HEK293 (cell line): ENCODE measurements at regions not wholly inside any gene's neighbourhood (a gene's known extent, or its start where the extent isn't known, plus 50 kb on each side); places are given as distances from the start of the nearest gene placed in this dataset.

Experiments
- CTCF ChIP-seq: fragments of 450-650 bp; formaldehyde crosslinking; IDR thresholded peaks from 2 replicates; pipeline ENCODE4 v1.5.1; 2016; ENCODE audit warnings: missing biosample characterization, missing genetic modification characterization
- KLF1 ChIP-seq: fragments of 450-650 bp; formaldehyde crosslinking; IDR thresholded peaks from 2 replicates; pipeline ENCODE4 v1.5.1; 2016; ENCODE audit warnings: missing biosample characterization, missing genetic modification characterization
- MEIS1 ChIP-seq: sonication (generic); formaldehyde crosslinking; IDR thresholded peaks from 2 replicates; pipeline ENCODE4 v1.8.1; 2022; ENCODE audit warnings: missing genetic modification reagents, mild to moderate bottlenecking, borderline replicate concordance
- RBAK ChIP-seq: fragments of 450-650 bp; formaldehyde crosslinking; IDR thresholded peaks from 2 replicates; pipeline ENCODE4 v1.5.1; 2016; ENCODE audit warnings: missing biosample characterization, missing genetic modification characterization
- REST ChIP-seq: fragments of 450-650 bp; formaldehyde crosslinking; IDR thresholded peaks from 2 replicates; pipeline ENCODE4 v1.5.1; 2016; ENCODE audit warnings: missing biosample characterization, missing genetic modification characterization
- YY1 ChIP-seq: fragments of 450-650 bp; formaldehyde crosslinking; IDR thresholded peaks from 2 replicates; pipeline ENCODE4 v1.5.1; 2018; ENCODE audit warnings: missing biosample characterization, missing genetic modification characterization
- ZBTB17 ChIP-seq: fragments of 450-650 bp; formaldehyde crosslinking; IDR thresholded peaks from 2 replicates; pipeline ENCODE4 v1.5.1; 2016; ENCODE audit warnings: missing biosample characterization, missing genetic modification characterization
- ZNF311 ChIP-seq: fragments of 450-650 bp; formaldehyde crosslinking; IDR thresholded peaks from 2 replicates; pipeline ENCODE4 v1.5.1; 2017; ENCODE audit warnings: missing biosample characterization, missing genetic modification characterization, borderline replicate concordance
- ZNF433 ChIP-seq: fragments of 450-650 bp; formaldehyde crosslinking; IDR thresholded peaks from 2 replicates; pipeline ENCODE4 v1.5.1; 2016; ENCODE audit warnings: missing biosample characterization, missing genetic modification characterization, low read depth
- ZNF501 ChIP-seq: fragments of 450-650 bp; formaldehyde crosslinking; IDR thresholded peaks from 2 replicates; pipeline ENCODE4 v1.5.1; 2016; ENCODE audit warnings: missing biosample characterization, missing genetic modification characterization
- ZNF692 ChIP-seq: fragments of 450-650 bp; formaldehyde crosslinking; IDR thresholded peaks from 2 replicates; pipeline ENCODE4 v1.5.1; 2016; ENCODE audit warnings: missing biosample characterization, missing genetic modification characterization

- TF ChIP-seq ZBTB17, result no peak
- no peak for TF ChIP-seq YY1
- TF ChIP-seq CTCF, result no peak
- no peak for TF ChIP-seq ZNF692 (tag by site-specific recombination)
- TF ChIP-seq MEIS1 (CRISPR knock-in tag), result no peak
- TF ChIP-seq KLF1 (tag by site-specific recombination), result no peak
- TF ChIP-seq ZNF311 (tag by site-specific recombination), result no peak
- no peak for TF ChIP-seq REST
- TF ChIP-seq ZNF433 (tag by site-specific recombination), result no peak
- TF ChIP-seq ZNF501 (tag by site-specific recombination), result no peak
- no peak for TF ChIP-seq RBAK
These were observed 825.3 kb upstream of the GJE1 start for GRCh38 chr6:141307309-141307998.
